ENCODE measurements at regions not wholly inside any gene's neighbourhood (a gene's known extent, or its start where the extent isn't known, plus 50 kb on each side); places are given as distances from the start of the nearest gene placed in this dataset.

GRCh38 chr5:82832445-82832844 is 244.7 kb downstream of the TMEM167A start:
- H3K4me3 ChIP-seq (ENCODE audit: low read depth, low read length): no peak overlapping the region
- TF ChIP-seq, protein P1, sequence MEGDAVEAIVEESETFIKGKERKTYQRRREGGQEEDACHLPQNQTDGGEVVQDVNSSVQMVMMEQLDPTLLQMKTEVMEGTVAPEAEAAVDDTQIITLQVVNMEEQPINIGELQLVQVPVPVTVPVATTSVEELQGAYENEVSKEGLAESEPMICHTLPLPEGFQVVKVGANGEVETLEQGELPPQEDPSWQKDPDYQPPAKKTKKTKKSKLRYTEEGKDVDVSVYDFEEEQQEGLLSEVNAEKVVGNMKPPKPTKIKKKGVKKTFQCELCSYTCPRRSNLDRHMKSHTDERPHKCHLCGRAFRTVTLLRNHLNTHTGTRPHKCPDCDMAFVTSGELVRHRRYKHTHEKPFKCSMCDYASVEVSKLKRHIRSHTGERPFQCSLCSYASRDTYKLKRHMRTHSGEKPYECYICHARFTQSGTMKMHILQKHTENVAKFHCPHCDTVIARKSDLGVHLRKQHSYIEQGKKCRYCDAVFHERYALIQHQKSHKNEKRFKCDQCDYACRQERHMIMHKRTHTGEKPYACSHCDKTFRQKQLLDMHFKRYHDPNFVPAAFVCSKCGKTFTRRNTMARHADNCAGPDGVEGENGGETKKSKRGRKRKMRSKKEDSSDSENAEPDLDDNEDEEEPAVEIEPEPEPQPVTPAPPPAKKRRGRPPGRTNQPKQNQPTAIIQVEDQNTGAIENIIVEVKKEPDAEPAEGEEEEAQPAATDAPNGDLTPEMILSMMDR (IDR thresholded peaks at IDR 0.05; ENCODE audit: low read depth, low read length, missing control alignments): no peak
- DNase-seq (ENCODE audit: low read depth): no peak

DNA sequence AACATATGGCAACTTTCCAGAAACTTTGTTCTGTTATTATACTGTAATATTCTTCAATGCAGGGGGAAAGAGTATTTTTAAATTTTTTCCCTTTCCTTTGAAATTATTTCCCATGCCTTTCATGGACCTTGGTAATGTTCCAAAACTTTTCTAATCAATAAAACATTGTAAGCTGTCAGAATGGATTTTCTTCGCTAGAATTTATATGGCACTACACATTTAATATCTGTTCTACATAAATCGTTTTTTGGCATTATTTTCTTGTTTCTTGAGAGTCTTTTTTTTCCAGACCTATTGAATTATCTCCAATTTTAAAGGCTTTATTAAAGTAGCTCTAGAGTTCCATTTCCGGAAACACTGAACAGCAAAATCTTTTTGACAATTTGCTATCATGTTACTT is 249.0 kb downstream of the TMEM167A start:
- DNase-seq (ENCODE audit: low read depth): no peak
- H3K4me3 ChIP-seq (ENCODE audit: low read depth, low read length): no peak overlapping the region
- TF ChIP-seq, protein P1 (IDR thresholded peaks at IDR 0.05; ENCODE audit: low read depth, low read length, missing control alignments): no peak

- TF ChIP-seq, protein P1 (IDR thresholded peaks at IDR 0.05; ENCODE audit: low read depth, low read length, missing control alignments): no peak
- H3K4me3 ChIP-seq (ENCODE audit: low read depth, low read length): no peak overlapping the region
- DNase-seq (ENCODE audit: low read depth): no peak
These were observed 249.5 kb downstream of the TMEM167A start for GRCh38 chr5:82827651-82828050.

DNA sequence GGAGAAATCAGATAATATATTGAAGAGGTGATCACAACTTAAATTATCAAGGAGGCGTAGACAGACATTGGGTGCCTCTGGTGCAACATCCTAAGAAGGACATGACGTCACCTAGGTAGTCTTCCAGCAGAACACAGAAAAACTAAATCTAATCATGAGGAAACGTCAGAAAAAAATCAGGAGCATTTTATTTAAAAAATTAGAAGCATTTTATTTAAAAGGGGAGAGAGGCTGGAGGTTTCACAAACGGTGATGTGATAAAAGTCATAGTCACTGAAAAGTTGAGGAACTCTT is 254.6 kb downstream of the TMEM167A start:
- DNase-seq (ENCODE audit: low read depth): no peak
- TF ChIP-seq, protein P1 (IDR thresholded peaks at IDR 0.05; ENCODE audit: low read depth, low read length, missing control alignments): no peak
- H3K4me3 ChIP-seq (ENCODE audit: low read depth, low read length): no peak overlapping the region

GRCh38 chr5:82821846-82822633 is 255.2 kb downstream of the TMEM167A start:
- DNase-seq (ENCODE audit: low read depth): no peak
- TF ChIP-seq, protein P1 (IDR thresholded peaks at IDR 0.05; ENCODE audit: low read depth, low read length, missing control alignments): no peak

DNA sequence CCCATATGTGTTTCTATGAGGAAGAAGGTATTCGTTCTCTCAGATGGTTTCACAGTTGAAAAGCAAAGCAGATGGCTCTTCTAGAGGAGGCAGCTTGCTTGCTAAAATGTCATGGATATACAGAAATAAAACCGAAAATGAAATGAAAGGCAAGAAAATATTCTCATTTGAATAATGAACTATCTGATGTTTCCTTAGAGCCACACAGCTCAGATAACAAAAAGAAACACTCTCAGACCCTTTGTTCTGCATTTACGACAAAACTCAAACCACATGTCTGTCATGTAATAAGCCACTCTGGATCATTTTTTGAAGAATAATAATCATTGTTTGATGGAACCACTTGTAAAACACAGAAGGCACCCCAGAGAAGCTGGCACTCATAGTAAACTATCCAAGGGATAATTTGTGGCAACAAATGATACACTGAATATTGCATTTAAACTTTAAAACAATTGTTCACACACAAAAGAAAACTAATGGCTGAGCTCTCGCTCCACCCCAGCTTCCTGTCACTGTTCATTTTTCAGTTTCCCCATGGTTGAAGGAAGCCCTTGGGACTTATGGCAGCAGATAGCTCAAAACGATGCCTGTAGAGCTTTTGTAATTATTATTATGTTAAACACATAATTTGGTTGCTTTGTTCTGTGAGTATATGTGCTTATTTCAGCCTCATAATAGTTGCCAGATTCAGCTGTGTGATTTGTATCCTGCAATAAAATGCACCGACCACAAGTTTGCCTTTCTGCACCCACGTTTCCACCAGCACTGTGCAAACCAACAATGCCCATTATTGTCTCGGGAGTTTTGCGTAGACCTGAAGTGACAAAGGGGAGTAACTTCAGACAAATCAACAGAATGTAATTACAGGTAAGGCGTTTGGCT is 256.0 kb downstream of the TMEM167A start:
- TF ChIP-seq, protein P1 (IDR thresholded peaks at IDR 0.05; ENCODE audit: low read depth, low read length, missing control alignments): no peak
- H3K4me3 ChIP-seq (ENCODE audit: low read depth, low read length): no peak overlapping the region; the same call in 1 of the 2 replicates
- peak; percentile 49 for DNase-seq (ENCODE audit: low read depth)

More at GRCh38 chr5:82821846-82822633, 255.2 kb downstream of the TMEM167A start:
- H3K4me3 ChIP-seq (ENCODE audit: low read depth, low read length): no peak overlapping the region

Measured in GM12864 (cell line).